Adrenal gland (tissue), 5 donors: ENCODE measurements at regions not wholly inside any gene's neighbourhood (a gene's known extent, or its start where the extent isn't known, plus 50 kb on each side); places are given as distances from the start of the nearest gene placed in this dataset.

Experiments
- CTCF ChIP-seq, 6 experiments: fragments of 450-650 bp in 4 of 6; fragments of 200-600 bp in 2 of 6; sonication (generic) in 1 of 6; IDR thresholded peaks; 1 replicate in 5 of 6; 2 replicates in 1 of 6; pipeline versions ENCODE4 v1.5.1 to v1.8.0; 2016 to 2021; ENCODE audit warnings: antibody characterized with exemption in 6 of 6, mild to moderate bottlenecking in 2 of 6, moderate library complexity in 1 of 6
- POLR2A ChIP-seq, 2 donors: fragments of 450-650 bp; IDR thresholded peaks; one replicate each; pipeline ENCODE4 v1.6.1; 2017; ENCODE audit warnings: antibody characterized with exemption in 2 of 2, mild to moderate bottlenecking in 2 of 2, moderate library complexity in 1 of 2
- donor health status: DM: no; HTN: no; CAD: no.

GRCh38 chr3:87329065-87329464, 52.7 kb upstream of the POU1F1 start:
- TF ChIP-seq POLR2A (IDR thresholded peaks at IDR 0.05) (no peak), CTCF (IDR thresholded peaks at IDR 0.05) (no peak)
